WTC11 (cell line): ENCODE measurements at regions not wholly inside any gene's neighbourhood (a gene's known extent, or its start where the extent isn't known, plus 50 kb on each side); places are given as distances from the start of the nearest gene placed in this dataset.

ENCODE experiments used
- ATAC-seq: fragments of 200-7000 bp; cut with Tn5 transposase; 2 replicates; pipeline ENCODE4 v1.10.0; 2021; ENCODE audit warnings: mild to moderate bottlenecking, moderate library complexity
- CTCF ChIA-PET: fragments of 300-600 bp; sonication (Branson Sonifier 250); formaldehyde crosslinking; loops from one replicate; lab custom pipeline; 2021; ENCODE audit warnings: antibody characterized with exemption; lab: Charles Lee
- POLR2A ChIA-PET: fragments of 350-600 bp; sonication (Branson Sonifier 250); formaldehyde crosslinking; loops from one replicate; lab custom pipeline; 2021; ENCODE audit warnings: antibody characterized with exemption; lab: Charles Lee
- DNase-seq: peaks from one replicate; pipeline ENCODE4 v3.0.0; 2021; ENCODE audit warnings: low spot score
- H3K27ac Mint-ChIP-seq: 2 replicates; pipeline ENCODE4 v1.8.0; 2021; ENCODE audit warnings: mixed read lengths
- H3K27me3 Mint-ChIP-seq: 2 replicates; pipeline ENCODE4 v1.8.0; 2021; ENCODE audit warnings: low read depth, mild to moderate bottlenecking, moderate library complexity, mixed read lengths
- H3K36me3 Mint-ChIP-seq: 2 replicates; pipeline ENCODE4 v1.8.0; 2021; ENCODE audit warnings: mixed read lengths
- H3K4me1 Mint-ChIP-seq: 2 replicates; pipeline ENCODE4 v1.8.0; 2022; ENCODE audit warnings: mixed read lengths
- H3K4me3 Mint-ChIP-seq: 2 replicates; pipeline ENCODE4 v1.8.0; 2021; ENCODE audit warnings: mild to moderate bottlenecking, moderate library complexity, mixed read lengths
- H3K9me3 Mint-ChIP-seq: 2 replicates; pipeline ENCODE4 v1.8.0; 2021; ENCODE audit warnings: mixed read lengths
- GABPB1 ChIP-seq: sonication (generic); formaldehyde crosslinking; IDR thresholded peaks from 2 replicates; pipeline ENCODE4 v1.8.1; 2023; ENCODE audit warnings: mild to moderate bottlenecking, missing genetic modification reagents
- GTF2I ChIP-seq: fragments of 250-450 bp; sonication (Bioruptor Pico); conservative IDR thresholded peaks from 2 replicates; pipeline ENCODE4 v1.4.0; 2021; ENCODE audit warnings: mild to moderate bottlenecking
- NR3C1 ChIP-seq: sonication (generic); formaldehyde crosslinking; conservative IDR thresholded peaks from 2 replicates; pipeline ENCODE4 v1.8.1; 2023; ENCODE audit warnings: low read depth, mild to moderate bottlenecking, missing genetic modification reagents
- TCF7 ChIP-seq: sonication (generic); formaldehyde crosslinking; IDR thresholded peaks from 2 replicates; pipeline ENCODE4 v1.8.0; 2022; ENCODE audit warnings: mild to moderate bottlenecking, low read depth, missing genetic modification reagents, moderate library complexity
- TF ChIP-seq, protein P1 (sequence below): sonication (generic); formaldehyde crosslinking; IDR thresholded peaks from 2 replicates; pipeline ENCODE4 v1.8.1; 2022; ENCODE audit warnings: low read depth, missing genetic modification reagents, borderline replicate concordance
- TF ChIP-seq, protein P2 (sequence below): sonication (generic); formaldehyde crosslinking; IDR thresholded peaks from 2 replicates; pipeline ENCODE4 v1.8.0; 2023; ENCODE audit warnings: missing genetic modification reagents, mild to moderate bottlenecking, borderline replicate concordance
- TF ChIP-seq, protein P3 (sequence below): sonication (generic); formaldehyde crosslinking; IDR thresholded peaks from 2 replicates; pipeline ENCODE4 v1.8.1; 2023; ENCODE audit warnings: mild to moderate bottlenecking, moderate library complexity, missing genetic modification reagents
- TF ChIP-seq, protein P4 (sequence below): sonication (generic); formaldehyde crosslinking; IDR thresholded peaks from 2 replicates; pipeline ENCODE4 v1.8.1; 2022; ENCODE audit warnings: mild to moderate bottlenecking, moderate library complexity, missing genetic modification reagents
- TF ChIP-seq, protein P5 (sequence below): fragments of 250-450 bp; sonication (Bioruptor Pico); IDR thresholded peaks from 2 replicates; pipeline ENCODE4 v1.9.0; 2021; ENCODE audit warnings: moderate library complexity, mild to moderate bottlenecking, inconsistent platforms, borderline replicate concordance

DNA sequence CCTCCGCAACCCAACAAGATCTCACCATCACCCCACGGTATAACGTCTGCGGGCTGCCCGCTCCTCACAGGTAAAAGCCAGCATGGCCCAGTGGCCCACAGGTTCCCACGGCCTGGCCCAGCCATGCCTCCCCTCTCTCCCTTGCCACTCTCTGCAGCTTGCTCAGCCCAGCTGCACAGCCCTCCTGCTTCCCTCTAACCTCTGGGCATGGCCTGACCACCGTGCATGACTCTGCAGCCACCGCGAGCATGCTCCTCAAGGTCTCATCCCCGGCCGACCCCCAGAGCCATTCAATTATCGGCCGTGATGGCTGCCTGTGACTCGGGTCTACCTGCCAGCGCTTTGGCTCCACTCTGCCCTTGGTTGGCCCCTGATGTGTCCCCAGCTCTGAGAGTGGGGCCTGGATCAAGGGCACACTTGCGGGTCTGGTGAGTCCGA, 185.5 kb downstream of the CTTN start:
- Mint-ChIP-seq H3K27me3 (no peaks in the 10 kb centered on the region), H3K4me3 (no peak overlapping the region), H3K4me1 (peaks cover 18% of the 10 kb centered on the region), H3K36me3 (no peaks in the 10 kb centered on the region), H3K27ac (no peak overlapping the region), H3K9me3 (no peaks in the 10 kb centered on the region)
- TF ChIP-seq, protein P1, sequence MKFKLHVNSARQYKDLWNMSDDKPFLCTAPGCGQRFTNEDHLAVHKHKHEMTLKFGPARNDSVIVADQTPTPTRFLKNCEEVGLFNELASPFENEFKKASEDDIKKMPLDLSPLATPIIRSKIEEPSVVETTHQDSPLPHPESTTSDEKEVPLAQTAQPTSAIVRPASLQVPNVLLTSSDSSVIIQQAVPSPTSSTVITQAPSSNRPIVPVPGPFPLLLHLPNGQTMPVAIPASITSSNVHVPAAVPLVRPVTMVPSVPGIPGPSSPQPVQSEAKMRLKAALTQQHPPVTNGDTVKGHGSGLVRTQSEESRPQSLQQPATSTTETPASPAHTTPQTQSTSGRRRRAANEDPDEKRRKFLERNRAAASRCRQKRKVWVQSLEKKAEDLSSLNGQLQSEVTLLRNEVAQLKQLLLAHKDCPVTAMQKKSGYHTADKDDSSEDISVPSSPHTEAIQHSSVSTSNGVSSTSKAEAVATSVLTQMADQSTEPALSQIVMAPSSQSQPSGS (CRISPR knock-in tag): no peak
- TF ChIP-seq, protein P2, sequence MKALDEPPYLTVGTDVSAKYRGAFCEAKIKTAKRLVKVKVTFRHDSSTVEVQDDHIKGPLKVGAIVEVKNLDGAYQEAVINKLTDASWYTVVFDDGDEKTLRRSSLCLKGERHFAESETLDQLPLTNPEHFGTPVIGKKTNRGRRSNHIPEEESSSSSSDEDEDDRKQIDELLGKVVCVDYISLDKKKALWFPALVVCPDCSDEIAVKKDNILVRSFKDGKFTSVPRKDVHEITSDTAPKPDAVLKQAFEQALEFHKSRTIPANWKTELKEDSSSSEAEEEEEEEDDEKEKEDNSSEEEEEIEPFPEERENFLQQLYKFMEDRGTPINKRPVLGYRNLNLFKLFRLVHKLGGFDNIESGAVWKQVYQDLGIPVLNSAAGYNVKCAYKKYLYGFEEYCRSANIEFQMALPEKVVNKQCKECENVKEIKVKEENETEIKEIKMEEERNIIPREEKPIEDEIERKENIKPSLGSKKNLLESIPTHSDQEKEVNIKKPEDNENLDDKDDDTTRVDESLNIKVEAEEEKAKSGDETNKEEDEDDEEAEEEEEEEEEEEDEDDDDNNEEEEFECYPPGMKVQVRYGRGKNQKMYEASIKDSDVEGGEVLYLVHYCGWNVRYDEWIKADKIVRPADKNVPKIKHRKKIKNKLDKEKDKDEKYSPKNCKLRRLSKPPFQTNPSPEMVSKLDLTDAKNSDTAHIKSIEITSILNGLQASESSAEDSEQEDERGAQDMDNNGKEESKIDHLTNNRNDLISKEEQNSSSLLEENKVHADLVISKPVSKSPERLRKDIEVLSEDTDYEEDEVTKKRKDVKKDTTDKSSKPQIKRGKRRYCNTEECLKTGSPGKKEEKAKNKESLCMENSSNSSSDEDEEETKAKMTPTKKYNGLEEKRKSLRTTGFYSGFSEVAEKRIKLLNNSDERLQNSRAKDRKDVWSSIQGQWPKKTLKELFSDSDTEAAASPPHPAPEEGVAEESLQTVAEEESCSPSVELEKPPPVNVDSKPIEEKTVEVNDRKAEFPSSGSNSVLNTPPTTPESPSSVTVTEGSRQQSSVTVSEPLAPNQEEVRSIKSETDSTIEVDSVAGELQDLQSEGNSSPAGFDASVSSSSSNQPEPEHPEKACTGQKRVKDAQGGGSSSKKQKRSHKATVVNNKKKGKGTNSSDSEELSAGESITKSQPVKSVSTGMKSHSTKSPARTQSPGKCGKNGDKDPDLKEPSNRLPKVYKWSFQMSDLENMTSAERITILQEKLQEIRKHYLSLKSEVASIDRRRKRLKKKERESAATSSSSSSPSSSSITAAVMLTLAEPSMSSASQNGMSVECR (CRISPR knock-in tag): no peak
- TF ChIP-seq GTF2I (CRISPR knock-in tag) (no peak), NR3C1 (CRISPR knock-in tag) (no peak), GABPB1 (CRISPR knock-in tag) (no peak)
- TF ChIP-seq, protein P3, sequence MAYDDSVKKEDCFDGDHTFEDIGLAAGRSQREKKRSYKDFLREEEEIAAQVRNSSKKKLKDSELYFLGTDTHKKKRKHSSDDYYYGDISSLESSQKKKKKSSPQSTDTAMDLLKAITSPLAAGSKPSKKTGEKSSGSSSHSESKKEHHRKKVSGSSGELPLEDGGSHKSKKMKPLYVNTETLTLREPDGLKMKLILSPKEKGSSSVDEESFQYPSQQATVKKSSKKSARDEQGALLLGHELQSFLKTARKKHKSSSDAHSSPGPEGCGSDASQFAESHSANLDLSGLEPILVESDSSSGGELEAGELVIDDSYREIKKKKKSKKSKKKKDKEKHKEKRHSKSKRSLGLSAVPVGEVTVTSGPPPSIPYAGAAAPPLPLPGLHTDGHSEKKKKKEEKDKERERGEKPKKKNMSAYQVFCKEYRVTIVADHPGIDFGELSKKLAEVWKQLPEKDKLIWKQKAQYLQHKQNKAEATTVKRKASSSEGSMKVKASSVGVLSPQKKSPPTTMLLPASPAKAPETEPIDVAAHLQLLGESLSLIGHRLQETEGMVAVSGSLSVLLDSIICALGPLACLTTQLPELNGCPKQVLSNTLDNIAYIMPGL (CRISPR knock-in tag): no peak
- TF ChIP-seq, protein P4, sequence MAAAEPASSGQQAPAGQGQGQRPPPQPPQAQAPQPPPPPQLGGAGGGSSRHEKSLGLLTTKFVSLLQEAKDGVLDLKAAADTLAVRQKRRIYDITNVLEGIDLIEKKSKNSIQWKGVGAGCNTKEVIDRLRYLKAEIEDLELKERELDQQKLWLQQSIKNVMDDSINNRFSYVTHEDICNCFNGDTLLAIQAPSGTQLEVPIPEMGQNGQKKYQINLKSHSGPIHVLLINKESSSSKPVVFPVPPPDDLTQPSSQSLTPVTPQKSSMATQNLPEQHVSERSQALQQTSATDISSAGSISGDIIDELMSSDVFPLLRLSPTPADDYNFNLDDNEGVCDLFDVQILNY (CRISPR knock-in tag): no peak
- POLR2A ChIA-PET: no interaction called here
- CTCF ChIA-PET: interaction anchor here (3.9 kb wide), 1 partner anchor 16 kb away, joined by 16 read pairs; no protein-coding TSS in a partner anchor
- no peak for DNase-seq
- no peak for ATAC-seq

DNA sequence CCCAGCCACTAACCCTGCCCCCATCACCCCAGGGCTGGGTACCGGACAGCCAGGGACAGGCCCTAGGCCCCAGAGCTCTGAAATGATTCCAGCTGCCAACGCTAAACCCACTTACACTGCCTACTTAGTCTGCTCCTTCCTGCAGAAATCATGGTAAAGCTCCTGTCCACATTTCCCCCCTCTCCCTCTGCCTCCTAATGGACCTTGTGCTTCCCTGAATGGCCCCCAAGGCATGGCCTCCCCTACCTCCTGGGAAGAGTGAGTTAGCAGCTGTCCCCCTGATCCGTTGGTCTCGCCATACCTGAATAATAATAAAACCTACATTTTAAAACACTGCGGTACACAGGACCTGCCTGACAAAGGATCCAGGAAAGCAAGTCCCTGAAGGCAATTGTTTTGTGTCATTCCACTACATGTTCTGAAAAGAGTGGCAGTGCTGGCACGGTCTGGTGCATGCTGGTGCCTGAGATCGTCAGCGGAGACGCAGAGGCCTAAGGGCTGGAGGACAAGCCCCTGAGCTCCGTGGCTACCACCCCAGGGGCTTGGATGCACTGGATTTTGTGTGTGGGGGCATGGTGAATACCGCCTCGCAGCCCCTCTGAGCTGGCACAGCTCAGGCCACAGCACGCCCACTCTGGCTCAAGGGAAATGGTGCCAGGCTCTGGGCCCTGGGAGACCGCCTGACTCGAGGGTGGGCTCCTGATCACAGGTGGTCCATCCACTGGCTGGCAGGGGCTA, 186.3 kb downstream of the CTTN start:
- ChIA-PET POLR2A (no interaction called here), CTCF (interaction anchor here (1.4 to 3.9 kb wide), 2 partner anchors 17 to 73 kb away, joined by 4 to 16 read pairs; no protein-coding TSS in a partner anchor)
- TF ChIP-seq TCF7 (CRISPR knock-in tag): no peak
- no peak for TF ChIP-seq GTF2I (CRISPR knock-in tag)
- TF ChIP-seq, protein P4 (CRISPR knock-in tag): no peak
- H3K27ac Mint-ChIP-seq: peak overlapping the region; percentile 54; the same call in 1 of the 2 replicates
- no peak overlapping the region for H3K4me3 Mint-ChIP-seq
- H3K9me3 Mint-ChIP-seq: peaks cover 5% of the 10 kb centered on the region
- no peaks in the 10 kb centered on the region for H3K27me3 Mint-ChIP-seq
- DNase-seq (no peak), ATAC-seq (no peak)
- peaks cover 18% of the 10 kb centered on the region for H3K4me1 Mint-ChIP-seq
- H3K36me3 Mint-ChIP-seq: peaks cover 5% of the 10 kb centered on the region

DNA sequence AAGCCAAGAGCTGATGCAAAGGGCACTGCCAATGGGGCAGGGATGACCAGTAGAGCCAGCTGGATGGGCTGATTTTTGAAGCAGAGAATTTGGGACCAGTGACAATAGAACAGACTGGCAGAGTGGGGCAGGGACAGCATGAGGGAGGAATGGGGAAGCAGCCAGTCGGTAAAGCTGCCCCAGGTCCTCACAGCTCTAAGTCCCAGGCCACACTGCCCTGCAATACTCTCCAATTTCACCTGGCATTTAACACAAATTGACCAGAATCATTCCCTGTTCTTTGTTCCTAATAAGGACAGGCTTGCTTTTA, 186.9 kb downstream of the CTTN start:
- DNase-seq (no peak), ATAC-seq (no peak)
- Mint-ChIP-seq H3K27me3 (no peaks in the 10 kb centered on the region), H3K9me3 (peaks cover 5% of the 10 kb centered on the region), H3K4me1 (peaks cover 18% of the 10 kb centered on the region), H3K27ac (no peak overlapping the region), H3K36me3 (peaks cover 5% of the 10 kb centered on the region), H3K4me3 (no peak overlapping the region)
- ChIA-PET CTCF (interaction anchor here (1.4 to 3.9 kb wide), 2 partner anchors 17 to 74 kb away, joined by 4 to 16 read pairs; no protein-coding TSS in a partner anchor), POLR2A (no interaction called here)
- TF ChIP-seq, protein P5, sequence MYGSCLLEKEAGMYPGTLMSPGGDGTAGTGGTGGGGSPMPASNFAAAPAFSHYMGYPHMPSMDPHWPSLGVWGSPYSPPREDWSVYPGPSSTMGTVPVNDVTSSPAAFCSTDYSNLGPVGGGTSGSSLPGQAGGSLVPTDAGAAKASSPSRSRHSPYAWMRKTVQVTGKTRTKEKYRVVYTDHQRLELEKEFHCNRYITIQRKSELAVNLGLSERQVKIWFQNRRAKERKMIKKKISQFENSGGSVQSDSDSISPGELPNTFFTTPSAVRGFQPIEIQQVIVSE: no peak
- TF ChIP-seq GABPB1 (CRISPR knock-in tag): no peak
